Mesenchymal stem cell (in vitro differentiated cells and primary cell): ENCODE measurements at regions not wholly inside any gene's neighbourhood (a gene's known extent, or its start where the extent isn't known, plus 50 kb on each side); places are given as distances from the start of the nearest gene placed in this dataset.

Experiments used
- DNase-seq: peaks from one replicate; pipeline ENCODE4 v3.0.0-alpha.2; 2013
- H2AFZ ChIP-seq: one replicate; pipeline ENCODE4 v1.6.1; 2013; ENCODE audit warnings: low read depth, mild to moderate bottlenecking, control low read depth, inconsistent platforms, low read length, moderate library complexity
- H2AK5ac ChIP-seq: 2 replicates; pipeline ENCODE4 v1.6.1; 2013; ENCODE audit warnings: low read length, moderate library complexity, mild to moderate bottlenecking, inconsistent platforms; ENCODE audit not compliant: severe bottlenecking
- H2BK120ac ChIP-seq: one replicate; pipeline ENCODE4 v1.6.1; 2013; ENCODE audit warnings: low read depth, mild to moderate bottlenecking, inconsistent platforms, low read length, moderate library complexity
- H2BK12ac ChIP-seq, 2 experiments: one replicate each; pipeline ENCODE4 v1.6.1; 2013; ENCODE audit warnings: inconsistent platforms in 2 of 2, low read length in 2 of 2, mild to moderate bottlenecking in 2 of 2, moderate library complexity in 2 of 2, control low read depth in 1 of 2
- H2BK15ac ChIP-seq: one replicate; pipeline ENCODE4 v1.6.1; 2013; ENCODE audit warnings: mild to moderate bottlenecking, low read depth, inconsistent platforms; ENCODE audit not compliant: poor library complexity, severe bottlenecking
- H2BK5ac ChIP-seq: 2 replicates; pipeline ENCODE4 v1.6.1; 2013; ENCODE audit warnings: low read depth, mild to moderate bottlenecking, low read length, control low read depth, inconsistent platforms; ENCODE audit not compliant: poor library complexity, severe bottlenecking
- H3K14ac ChIP-seq, 2 experiments: one replicate each; pipeline ENCODE4 v1.6.1; 2013; ENCODE audit warnings: inconsistent platforms in 2 of 2, low read length in 2 of 2, control low read depth in 1 of 2, mild to moderate bottlenecking in 1 of 2, moderate library complexity in 1 of 2
- H3K18ac ChIP-seq, 2 experiments: one replicate each; pipeline ENCODE4 v1.6.1; 2013; ENCODE audit warnings: inconsistent platforms in 2 of 2, low read length in 2 of 2, control low read depth in 1 of 2, low read depth in 1 of 2, mild to moderate bottlenecking in 1 of 2
- H3K23ac ChIP-seq, 2 experiments: one replicate each; pipeline ENCODE4 v1.6.1; 2013; ENCODE audit warnings: inconsistent platforms in 2 of 2, low read length in 2 of 2, mild to moderate bottlenecking in 2 of 2, moderate library complexity in 2 of 2, control low read depth in 1 of 2
- H3K27ac ChIP-seq: 2 replicates; pipeline ENCODE4 v1.5.1; 2013; ENCODE audit warnings: mild to moderate bottlenecking, moderate library complexity, low read length, control low read depth, inconsistent platforms; ENCODE audit not compliant: poor library complexity, severe bottlenecking
- H3K27me3 ChIP-seq, 2 experiments: 2 replicates each; pipeline versions ENCODE4 v1.6.1 to v1.7.0; 2013; ENCODE audit warnings: low read length in 2 of 2, mild to moderate bottlenecking in 2 of 2, moderate library complexity in 2 of 2, control low read depth in 1 of 2, inconsistent platforms in 1 of 2; ENCODE audit not compliant: control insufficient read depth in 1 of 2, insufficient read depth in 1 of 2
- H3K36me3 ChIP-seq, 2 experiments: 2 replicates each; pipeline versions ENCODE4 v1.6.1 to v1.7.0; 2013; ENCODE audit warnings: low read length in 2 of 2, control low read depth in 1 of 2, inconsistent platforms in 1 of 2, low read depth in 1 of 2, mild to moderate bottlenecking in 1 of 2; ENCODE audit not compliant: insufficient read depth in 2 of 2, control insufficient read depth in 1 of 2
- H3K4ac ChIP-seq, 2 experiments: one replicate each; pipeline ENCODE4 v1.6.1; 2013; ENCODE audit warnings: inconsistent platforms in 2 of 2, low read length in 2 of 2, mild to moderate bottlenecking in 2 of 2, moderate library complexity in 2 of 2, control low read depth in 1 of 2, low read depth in 1 of 2
- H3K4me1 ChIP-seq: 2 replicates; pipeline ENCODE4 v1.6.1; 2013; ENCODE audit warnings: low read depth, low read length, control low read depth; ENCODE audit not compliant: control insufficient read depth, insufficient read depth
- H3K4me2 ChIP-seq: 2 replicates; pipeline ENCODE4 v1.6.1; 2013; ENCODE audit warnings: low read length, mild to moderate bottlenecking, inconsistent platforms; ENCODE audit not compliant: poor library complexity, severe bottlenecking
- H3K4me3 ChIP-seq, 2 experiments: 2 replicates each; pipeline versions ENCODE4 v1.5.1 to v1.7.0; 2013; ENCODE audit warnings: low read length in 2 of 2, mild to moderate bottlenecking in 2 of 2, control low read depth in 1 of 2, low read depth in 1 of 2; ENCODE audit not compliant: insufficient read depth in 1 of 2
- H3K79me1 ChIP-seq: replicated peaks from 2 replicates; pipeline ENCODE4 v1.6.1; 2013; ENCODE audit warnings: mild to moderate bottlenecking, control low read depth, low read length, inconsistent platforms; ENCODE audit not compliant: poor library complexity, severe bottlenecking
- H3K9ac ChIP-seq: 2 replicates; pipeline ENCODE4 v1.7.0; 2013; ENCODE audit warnings: mild to moderate bottlenecking, low read length, moderate library complexity
- H3K9me3 ChIP-seq: 2 replicates; pipeline ENCODE4 v1.7.0; 2013; ENCODE audit warnings: mild to moderate bottlenecking, low read length; ENCODE audit not compliant: control insufficient read depth
- H4K8ac ChIP-seq: one replicate; pipeline ENCODE4 v1.6.1; 2013; ENCODE audit warnings: inconsistent platforms, mild to moderate bottlenecking, low read length, moderate library complexity
- H4K91ac ChIP-seq: one replicate; pipeline ENCODE4 v1.6.1; 2013; ENCODE audit warnings: mild to moderate bottlenecking, low read length, inconsistent platforms
- WGBS: methylation state at CpG from one replicate; pipeline ENCODE4 v1.1.7; 2013; ENCODE audit warnings: mixed read lengths; 5-methylcytosine and 5-hydroxymethylcytosine counted together

GRCh38 chr6:93163146-93163545, 256.2 kb downstream of the EPHA7 start:
- Histone ChIP-seq H3K4me1 (no peaks in the 10 kb centered on the region), H3K23ac (no peak overlapping the region), H2BK15ac (no peak overlapping the region), H4K91ac (no peak overlapping the region), H2AK5ac (no peak overlapping the region), H2BK5ac (no peak overlapping the region), H3K4me3 (no peak overlapping the region), H3K36me3 (no peaks in the 10 kb centered on the region), H2BK120ac (no peak overlapping the region), H4K8ac (no peak overlapping the region), H3K14ac (no peak overlapping the region), H3K4ac (no peak overlapping the region), H3K79me1 (no peaks in the 10 kb centered on the region), H3K4me2 (no peak overlapping the region), H3K18ac (no peak overlapping the region), H3K27me3 (no peaks in the 10 kb centered on the region), H2AFZ (no peak overlapping the region), H2BK12ac (no peak overlapping the region), H3K9me3 (peaks cover 3% of the 10 kb centered on the region), H3K9ac (no peak overlapping the region), H3K27ac (no peak overlapping the region)
- DNase-seq = no peak
- WGBS = 87% methylated on average over 2 of the region's 3 CpGs

DNA sequence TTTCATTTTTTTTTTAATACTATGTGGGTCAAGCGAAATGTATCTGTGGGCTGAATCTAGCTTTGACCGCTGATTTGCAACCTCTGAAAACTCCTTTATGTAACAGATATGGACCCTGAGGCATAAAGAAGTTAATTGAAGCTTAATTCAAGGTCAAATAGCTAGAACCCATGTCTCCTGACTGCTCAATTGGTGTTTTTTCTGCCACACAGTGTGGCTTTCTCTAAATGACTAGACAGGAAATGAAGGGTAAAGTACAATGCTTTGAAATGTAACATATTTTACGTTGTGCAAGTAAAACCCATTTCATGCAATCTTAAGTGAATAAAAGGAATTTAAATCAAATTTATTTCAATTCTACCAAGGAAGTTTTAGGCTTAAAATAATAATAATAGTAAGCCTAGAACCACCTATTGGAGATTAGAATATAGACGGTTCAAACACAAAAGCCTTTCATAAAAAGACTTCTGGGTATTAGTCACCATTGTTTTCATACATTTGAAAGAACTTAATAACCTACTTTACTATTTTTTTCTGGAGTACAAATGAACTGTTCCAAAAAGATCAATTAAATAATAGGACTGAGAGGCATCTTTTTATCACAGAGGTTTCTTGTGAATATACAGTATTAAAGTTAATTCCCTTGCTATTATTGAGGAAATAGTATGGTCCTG, 279.8 kb downstream of the EPHA7 start:
- Histone ChIP-seq H2BK120ac (no peak overlapping the region), H2BK15ac (no peak overlapping the region), H3K27ac (no peak overlapping the region), H2AK5ac (no peak overlapping the region), H4K91ac (no peak overlapping the region), H3K18ac (no peak overlapping the region), H3K27me3 (no peaks in the 10 kb centered on the region), H3K36me3 (no peaks in the 10 kb centered on the region), H3K4me1 (no peaks in the 10 kb centered on the region), H3K79me1 (no peaks in the 10 kb centered on the region), H3K9me3 (no peaks in the 10 kb centered on the region), H3K4ac (no peak overlapping the region), H3K9ac (no peak overlapping the region), H3K4me2 (no peak overlapping the region), H2BK12ac (no peak overlapping the region), H2BK5ac (no peak overlapping the region), H3K4me3 (no peak overlapping the region), H3K14ac (no peak overlapping the region), H4K8ac (no peak overlapping the region), H2AFZ (no peak overlapping the region), H3K23ac (no peak overlapping the region)
- DNase-seq = no peak
- 80% methylated on average over 1 of the region's 4 CpGs for WGBS

DNA sequence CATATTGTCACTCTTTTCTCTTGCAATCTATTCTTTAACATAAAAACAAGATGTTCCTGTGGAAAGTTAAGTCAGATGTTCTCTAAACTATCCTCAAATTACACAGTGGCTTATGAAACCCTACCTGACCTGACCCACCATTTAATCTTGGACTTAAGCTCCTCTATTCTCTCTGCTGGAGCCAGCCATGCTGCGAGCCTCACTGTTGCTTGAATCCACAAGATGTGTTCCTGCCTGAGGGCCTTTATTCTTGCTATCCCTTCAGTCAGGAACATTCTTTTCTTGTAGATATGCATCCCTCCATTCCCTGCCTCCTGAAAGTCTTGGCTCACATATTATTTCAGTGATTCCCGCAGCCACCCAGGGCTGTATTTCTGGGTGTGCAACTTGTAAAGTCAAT, 283.2 kb downstream of the EPHA7 start:
- no peak overlapping the region for H2AK5ac ChIP-seq
- H3K36me3 ChIP-seq = no peaks in the 10 kb centered on the region
- no peak for DNase-seq
- no peak overlapping the region for H4K91ac ChIP-seq
- WGBS = 98% methylated on average over 2 of the region's 2 CpGs
- no peak overlapping the region for H2BK12ac ChIP-seq
- H3K79me1 ChIP-seq = no peaks in the 10 kb centered on the region
- no peak overlapping the region for H2AFZ ChIP-seq
- no peak overlapping the region for H2BK120ac ChIP-seq
- no peaks in the 10 kb centered on the region for H3K4me1 ChIP-seq
- no peaks in the 10 kb centered on the region for H3K27me3 ChIP-seq
- H3K9ac ChIP-seq = no peak overlapping the region
- no peak overlapping the region for H3K18ac ChIP-seq
- no peak overlapping the region for H3K4me3 ChIP-seq
- no peak overlapping the region for H3K4me2 ChIP-seq
- no peak overlapping the region for H3K14ac ChIP-seq
- H2BK5ac ChIP-seq = no peak overlapping the region
- H3K9me3 ChIP-seq = no peaks in the 10 kb centered on the region
- no peak overlapping the region for H4K8ac ChIP-seq
- H2BK15ac ChIP-seq = no peak overlapping the region
- no peak overlapping the region for H3K27ac ChIP-seq
- H3K23ac ChIP-seq = no peak overlapping the region
- no peak overlapping the region for H3K4ac ChIP-seq

DNA sequence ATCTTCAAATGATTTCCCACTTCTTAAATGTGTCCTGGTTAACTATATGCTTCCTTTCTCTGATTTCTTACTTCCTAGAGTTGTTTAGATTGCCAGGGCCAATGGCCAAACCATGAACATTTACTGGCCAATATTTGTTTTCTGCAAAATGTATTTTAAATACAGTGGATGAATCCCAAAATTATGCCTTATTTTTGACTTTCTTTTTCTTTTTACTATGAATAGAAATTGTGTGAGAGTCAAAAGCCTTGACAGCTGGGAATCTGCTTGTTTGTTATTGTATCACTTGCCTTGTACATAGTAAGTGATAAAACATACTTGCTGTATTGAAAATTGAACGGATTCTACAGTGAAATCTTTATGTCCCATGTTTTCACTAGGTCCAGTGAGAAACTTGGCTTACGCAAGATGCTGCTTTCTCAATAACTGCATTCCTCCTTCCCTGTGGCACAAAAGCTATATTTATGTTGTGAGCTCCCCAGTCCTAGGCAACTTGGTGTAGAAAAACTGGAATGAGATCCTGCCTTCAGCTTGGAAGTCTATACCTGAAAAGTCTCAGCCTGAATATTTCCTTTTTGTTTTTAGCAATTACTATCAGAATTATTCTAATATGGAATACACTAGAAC, 295.2 kb downstream of the EPHA7 start:
- no peak overlapping the region for H4K91ac ChIP-seq
- H3K79me1 ChIP-seq = no peaks in the 10 kb centered on the region
- H3K9me3 ChIP-seq = no peaks in the 10 kb centered on the region
- no peak overlapping the region for H2BK15ac ChIP-seq
- H3K4me2 ChIP-seq = no peak overlapping the region
- peak; percentile 53 for DNase-seq
- no peak overlapping the region for H2AK5ac ChIP-seq
- H3K14ac ChIP-seq = no peak overlapping the region
- no peak overlapping the region for H3K9ac ChIP-seq
- no peak overlapping the region for H3K27ac ChIP-seq
- no peak overlapping the region for H3K18ac ChIP-seq
- H2BK120ac ChIP-seq = no peak overlapping the region
- H2AFZ ChIP-seq = no peak overlapping the region
- no peak overlapping the region for H2BK5ac ChIP-seq
- no peak overlapping the region for H3K23ac ChIP-seq
- H3K27me3 ChIP-seq = no peaks in the 10 kb centered on the region
- H3K4ac ChIP-seq = no peak overlapping the region
- H3K4me3 ChIP-seq = no peak overlapping the region
- no peak overlapping the region for H2BK12ac ChIP-seq
- no peaks in the 10 kb centered on the region for H3K4me1 ChIP-seq
- H4K8ac ChIP-seq = no peak overlapping the region
- WGBS = 100% methylated on average over 1 of the region's 2 CpGs
- H3K36me3 ChIP-seq = no peaks in the 10 kb centered on the region
